GM12878 (cell line): ENCODE measurements at regions not wholly inside any gene's neighbourhood (a gene's known extent, or its start where the extent isn't known, plus 50 kb on each side); places are given as distances from the start of the nearest gene placed in this dataset.

Source experiments
- ATAC-seq: fragments of 200-7000 bp; cut with Tn5 transposase; 3 replicates; pipeline ENCODE4 v1.9.1; 2020; ENCODE audit warnings: mild to moderate bottlenecking, moderate library complexity
- BruUV-seq: library from RNA; stranded (reverse); fragments of 400-500 nt; replicated peaks from 2 replicates; lab custom pipeline; 2021; lab: Mats Ljungman, UMichigan
- CTCF ChIA-PET: fragments of 300-600 bp; sonication (Branson Sonifier 250); formaldehyde crosslinking; extraction: SDS; loops from one replicate; lab custom pipeline; 2021; ENCODE audit warnings: inconsistent platforms; lab: Yijun Ruan, JAX
- POLR2A ChIA-PET: fragments of 350-600 bp; formaldehyde crosslinking; extraction: SDS; loops from one replicate; lab custom pipeline; 2021; ENCODE audit warnings: inconsistent platforms; lab: Charles Lee
- RAD21 ChIA-PET: fragments of 300-600 bp; sonication (Branson Sonifier 250); formaldehyde crosslinking; loops from one replicate; lab custom pipeline; 2023; ENCODE audit warnings: antibody characterized with exemption; ENCODE audit not compliant: unreplicated experiment; lab: Charles Lee
- SMC1A ChIA-PET: fragments of 300-600 bp; sonication (Branson Sonifier 250); formaldehyde crosslinking; loops from one replicate; lab custom pipeline; 2023; ENCODE audit not compliant: unreplicated experiment, uncharacterized antibody; lab: Charles Lee
- DNase-seq: peaks from one replicate; pipeline ENCODE4 v3.0.0-alpha.2; 2011; ENCODE audit warnings: low read depth, low spot score
- FAIRE-seq: peaks from 3 replicates; lab custom pipeline; 2011; peaks lifted over from hg19 to GRCh38; lab: Jason Lieb, UNC
- H2AFZ ChIP-seq: 2 replicates; pipeline ENCODE4 v1.6.0; 2011; ENCODE audit warnings: low read depth, low read length, control low read depth; ENCODE audit not compliant: control insufficient read depth
- H3K27ac ChIP-seq: 2 replicates; pipeline ENCODE4 v1.5.1; 2011; ENCODE audit warnings: control low read depth; ENCODE audit not compliant: control insufficient read depth, insufficient read depth
- H3K27me3 ChIP-seq, 2 experiments: replicated peaks in 1 of 2; 2 replicates each; pipeline versions ENCODE4 v1.6.0 to v1.6.1; 2011; ENCODE audit warnings: low read length in 1 of 2; ENCODE audit not compliant: control insufficient read depth in 2 of 2, insufficient read depth in 2 of 2
- H3K36me3 ChIP-seq, 2 experiments: 2 replicates each; pipeline ENCODE4 v1.5.1; 2011; ENCODE audit warnings: low read length in 1 of 2; ENCODE audit not compliant: control insufficient read depth in 2 of 2, insufficient read depth in 2 of 2
- H3K4me1 ChIP-seq: 2 replicates; pipeline ENCODE4 v1.6.1; 2011; ENCODE audit warnings: mild to moderate bottlenecking, low read length, moderate library complexity, mixed read lengths; ENCODE audit not compliant: control insufficient read depth, insufficient read depth
- H3K4me2 ChIP-seq: 2 replicates; pipeline ENCODE4 v1.6.0; 2011; ENCODE audit warnings: control low read depth; ENCODE audit not compliant: control insufficient read depth, insufficient read depth
- H3K4me3 ChIP-seq: fragments of 200-600 bp; sonication (generic); 2 replicates; pipeline ENCODE4 v1.5.1; 2016
- H3K79me2 ChIP-seq: 2 replicates; pipeline ENCODE4 v1.6.0; 2011; ENCODE audit warnings: low read length; ENCODE audit not compliant: control insufficient read depth, insufficient read depth
- H3K9ac ChIP-seq: 2 replicates; pipeline ENCODE4 v1.8.0; 2011; ENCODE audit warnings: low read length, control low read depth, mixed read lengths; ENCODE audit not compliant: control insufficient read depth, insufficient read depth
- H3K9me3 ChIP-seq: replicated peaks from 3 replicates; pipeline ENCODE4 v1.5.1; 2011; ENCODE audit warnings: mild to moderate bottlenecking, low read length; ENCODE audit not compliant: control insufficient read depth, insufficient read depth
- H4K20me1 ChIP-seq: 2 replicates; pipeline ENCODE4 v1.6.0; 2011; ENCODE audit not compliant: control insufficient read depth, insufficient read depth
- EED ChIP-seq: sonication (generic); IDR thresholded peaks from 2 replicates; pipeline ENCODE4 v1.6.1; 2016; ENCODE audit warnings: antibody characterized with exemption, low read depth
- EZH2 ChIP-seq: IDR thresholded peaks from 2 replicates; pipeline ENCODE4 v1.6.1; 2012; ENCODE audit warnings: low read depth, mild to moderate bottlenecking, control low read depth, inconsistent platforms, low read length, borderline replicate concordance; ENCODE audit not compliant: control insufficient read depth
- RUNX3 ChIP-seq: IDR thresholded peaks from 2 replicates; pipeline ENCODE4 v1.6.1; 2012; ENCODE audit warnings: low read length, inconsistent platforms
- SMC3 ChIP-seq: IDR thresholded peaks from 2 replicates; pipeline ENCODE4 v1.6.1; 2011; ENCODE audit warnings: low read length, improper control_type of control experiment, borderline replicate concordance
- WGBS: methylation state at CpG from one replicate; pipeline ENCODE4 v1.1.6; 2016; ENCODE audit warnings: low lambda C conversion rate; ENCODE audit not compliant: insufficient replicate concordance, insufficient coverage; ENCODE audit errors: missing lambda C conversion rate; 5-methylcytosine and 5-hydroxymethylcytosine counted together
- in situ Hi-C: fragments of 300-500 bp; cut with MboI; formaldehyde crosslinking; loops from 9 replicates; pipeline ENCODE4 v1.14.3; 2018; ENCODE audit warnings: mixed read lengths
- intact Hi-C: fragments of 100-400 bp; cut with micrococcal nuclease; formaldehyde crosslinking; loops from one replicate; pipeline ENCODE4 v1.14.2; 2022; ENCODE audit not compliant: unreplicated experiment
- TF ChIP-seq, protein P1 (sequence below): fragments of 450-650 bp; IDR thresholded peaks from 2 replicates; pipeline ENCODE4 v1.6.1; 2017; ENCODE audit warnings: mild to moderate bottlenecking
- TF ChIP-seq, protein P2 (sequence below): fragments of 450-650 bp; IDR thresholded peaks from 2 replicates; pipeline ENCODE4 v1.6.1; 2016; ENCODE audit warnings: mild to moderate bottlenecking
- TF ChIP-seq, protein P3 (sequence below): IDR thresholded peaks from 2 replicates; pipeline ENCODE4 v1.6.1; 2012; ENCODE audit warnings: improper control_type of control experiment, low read depth, low read length; ENCODE audit not compliant: insufficient replicate concordance
- TF ChIP-seq, protein P4 (sequence below): fragments of 450-650 bp; IDR thresholded peaks from 2 replicates; pipeline ENCODE4 v1.6.1; 2017; ENCODE audit warnings: low read depth, mild to moderate bottlenecking, moderate library complexity
- TF ChIP-seq, protein P5 (sequence below): IDR thresholded peaks from 2 replicates; pipeline ENCODE4 v1.6.1; 2011; ENCODE audit warnings: low read depth, low read length, improper control_type of control experiment, borderline replicate concordance

DNA sequence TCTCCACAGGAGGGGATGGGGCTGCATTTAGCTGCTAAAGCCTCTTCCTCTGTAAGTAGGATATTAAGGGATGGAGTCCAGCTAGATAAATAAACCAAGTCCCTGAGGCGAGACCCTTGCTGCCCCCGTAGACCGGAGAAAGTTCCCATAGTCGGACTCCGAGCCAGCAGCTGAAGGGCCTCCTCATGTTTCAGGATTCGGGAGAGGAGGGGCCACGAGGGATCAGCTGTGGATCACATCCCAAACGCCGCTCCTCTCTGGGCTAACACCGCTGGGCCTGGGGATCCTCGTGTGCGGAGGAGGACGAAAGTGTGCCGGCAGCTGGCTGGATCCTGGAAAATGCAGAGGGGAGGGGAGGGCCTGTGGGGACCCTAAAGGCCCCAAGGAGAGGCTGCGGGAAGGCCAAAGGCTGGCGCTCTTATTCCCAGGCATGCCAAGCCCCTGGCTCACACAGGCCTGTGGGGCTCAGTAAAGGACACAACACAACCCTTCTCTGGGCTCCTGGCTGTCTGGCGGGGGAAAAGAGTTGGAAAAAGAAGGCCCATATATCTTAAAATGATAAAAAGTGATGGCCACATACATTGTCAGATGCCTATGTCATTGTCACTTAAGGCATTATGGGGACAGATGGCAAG lies 82.5 kb upstream of the TMEM72 start:
- CTCF ChIA-PET = no interaction called here
- H3K27me3 ChIP-seq = peaks cover 0 to 2% of the 10 kb centered on the region in 2 experiments; a peak in 1 of 4 replicates
- SMC1A ChIA-PET = no interaction called here
- H3K4me3 ChIP-seq = no peak overlapping the region
- ATAC-seq (no peak), DNase-seq (no peak), FAIRE-seq (no peak)
- no peak overlapping the region for H2AFZ ChIP-seq
- no peaks in the 10 kb centered on the region for H3K9me3 ChIP-seq
- H4K20me1 ChIP-seq = no peaks in the 10 kb centered on the region
- H3K9ac ChIP-seq = no peak overlapping the region
- H3K4me1 ChIP-seq = no peaks in the 10 kb centered on the region
- POLR2A ChIA-PET = no interaction called here
- in situ Hi-C loops (no loop called here), intact Hi-C loops (no loop called here)
- BruUV-seq = no TSS peak
- WGBS = 50% methylated on average over 17 of the region's 17 CpGs
- no peaks in the 10 kb centered on the region for H3K36me3 ChIP-seq
- no peaks in the 10 kb centered on the region for H3K79me2 ChIP-seq
- RAD21 ChIA-PET = no interaction called here
- H3K4me2 ChIP-seq = no peak overlapping the region
- TF ChIP-seq EED (no peak), EZH2 (no peak), SMC3 (no peak), RUNX3 (no peak)
- TF ChIP-seq, protein P1, sequence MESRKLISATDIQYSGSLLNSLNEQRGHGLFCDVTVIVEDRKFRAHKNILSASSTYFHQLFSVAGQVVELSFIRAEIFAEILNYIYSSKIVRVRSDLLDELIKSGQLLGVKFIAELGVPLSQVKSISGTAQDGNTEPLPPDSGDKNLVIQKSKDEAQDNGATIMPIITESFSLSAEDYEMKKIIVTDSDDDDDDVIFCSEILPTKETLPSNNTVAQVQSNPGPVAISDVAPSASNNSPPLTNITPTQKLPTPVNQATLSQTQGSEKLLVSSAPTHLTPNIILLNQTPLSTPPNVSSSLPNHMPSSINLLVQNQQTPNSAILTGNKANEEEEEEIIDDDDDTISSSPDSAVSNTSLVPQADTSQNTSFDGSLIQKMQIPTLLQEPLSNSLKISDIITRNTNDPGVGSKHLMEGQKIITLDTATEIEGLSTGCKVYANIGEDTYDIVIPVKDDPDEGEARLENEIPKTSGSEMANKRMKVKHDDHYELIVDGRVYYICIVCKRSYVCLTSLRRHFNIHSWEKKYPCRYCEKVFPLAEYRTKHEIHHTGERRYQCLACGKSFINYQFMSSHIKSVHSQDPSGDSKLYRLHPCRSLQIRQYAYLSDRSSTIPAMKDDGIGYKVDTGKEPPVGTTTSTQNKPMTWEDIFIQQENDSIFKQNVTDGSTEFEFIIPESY = no peak
- TF ChIP-seq, protein P2, sequence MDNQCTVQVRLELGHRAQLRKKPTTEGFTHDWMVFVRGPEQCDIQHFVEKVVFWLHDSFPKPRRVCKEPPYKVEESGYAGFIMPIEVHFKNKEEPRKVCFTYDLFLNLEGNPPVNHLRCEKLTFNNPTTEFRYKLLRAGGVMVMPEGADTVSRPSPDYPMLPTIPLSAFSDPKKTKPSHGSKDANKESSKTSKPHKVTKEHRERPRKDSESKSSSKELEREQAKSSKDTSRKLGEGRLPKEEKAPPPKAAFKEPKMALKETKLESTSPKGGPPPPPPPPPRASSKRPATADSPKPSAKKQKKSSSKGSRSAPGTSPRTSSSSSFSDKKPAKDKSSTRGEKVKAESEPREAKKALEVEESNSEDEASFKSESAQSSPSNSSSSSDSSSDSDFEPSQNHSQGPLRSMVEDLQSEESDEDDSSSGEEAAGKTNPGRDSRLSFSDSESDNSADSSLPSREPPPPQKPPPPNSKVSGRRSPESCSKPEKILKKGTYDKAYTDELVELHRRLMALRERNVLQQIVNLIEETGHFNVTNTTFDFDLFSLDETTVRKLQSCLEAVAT = no peak
- TF ChIP-seq, protein P3, sequence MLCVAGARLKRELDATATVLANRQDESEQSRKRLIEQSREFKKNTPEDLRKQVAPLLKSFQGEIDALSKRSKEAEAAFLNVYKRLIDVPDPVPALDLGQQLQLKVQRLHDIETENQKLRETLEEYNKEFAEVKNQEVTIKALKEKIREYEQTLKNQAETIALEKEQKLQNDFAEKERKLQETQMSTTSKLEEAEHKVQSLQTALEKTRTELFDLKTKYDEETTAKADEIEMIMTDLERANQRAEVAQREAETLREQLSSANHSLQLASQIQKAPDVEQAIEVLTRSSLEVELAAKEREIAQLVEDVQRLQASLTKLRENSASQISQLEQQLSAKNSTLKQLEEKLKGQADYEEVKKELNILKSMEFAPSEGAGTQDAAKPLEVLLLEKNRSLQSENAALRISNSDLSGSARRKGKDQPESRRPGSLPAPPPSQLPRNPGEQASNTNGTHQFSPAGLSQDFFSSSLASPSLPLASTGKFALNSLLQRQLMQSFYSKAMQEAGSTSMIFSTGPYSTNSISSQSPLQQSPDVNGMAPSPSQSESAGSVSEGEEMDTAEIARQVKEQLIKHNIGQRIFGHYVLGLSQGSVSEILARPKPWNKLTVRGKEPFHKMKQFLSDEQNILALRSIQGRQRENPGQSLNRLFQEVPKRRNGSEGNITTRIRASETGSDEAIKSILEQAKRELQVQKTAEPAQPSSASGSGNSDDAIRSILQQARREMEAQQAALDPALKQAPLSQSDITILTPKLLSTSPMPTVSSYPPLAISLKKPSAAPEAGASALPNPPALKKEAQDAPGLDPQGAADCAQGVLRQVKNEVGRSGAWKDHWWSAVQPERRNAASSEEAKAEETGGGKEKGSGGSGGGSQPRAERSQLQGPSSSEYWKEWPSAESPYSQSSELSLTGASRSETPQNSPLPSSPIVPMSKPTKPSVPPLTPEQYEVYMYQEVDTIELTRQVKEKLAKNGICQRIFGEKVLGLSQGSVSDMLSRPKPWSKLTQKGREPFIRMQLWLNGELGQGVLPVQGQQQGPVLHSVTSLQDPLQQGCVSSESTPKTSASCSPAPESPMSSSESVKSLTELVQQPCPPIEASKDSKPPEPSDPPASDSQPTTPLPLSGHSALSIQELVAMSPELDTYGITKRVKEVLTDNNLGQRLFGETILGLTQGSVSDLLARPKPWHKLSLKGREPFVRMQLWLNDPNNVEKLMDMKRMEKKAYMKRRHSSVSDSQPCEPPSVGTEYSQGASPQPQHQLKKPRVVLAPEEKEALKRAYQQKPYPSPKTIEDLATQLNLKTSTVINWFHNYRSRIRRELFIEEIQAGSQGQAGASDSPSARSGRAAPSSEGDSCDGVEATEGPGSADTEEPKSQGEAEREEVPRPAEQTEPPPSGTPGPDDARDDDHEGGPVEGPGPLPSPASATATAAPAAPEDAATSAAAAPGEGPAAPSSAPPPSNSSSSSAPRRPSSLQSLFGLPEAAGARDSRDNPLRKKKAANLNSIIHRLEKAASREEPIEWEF = no peak
- TF ChIP-seq, protein P4, sequence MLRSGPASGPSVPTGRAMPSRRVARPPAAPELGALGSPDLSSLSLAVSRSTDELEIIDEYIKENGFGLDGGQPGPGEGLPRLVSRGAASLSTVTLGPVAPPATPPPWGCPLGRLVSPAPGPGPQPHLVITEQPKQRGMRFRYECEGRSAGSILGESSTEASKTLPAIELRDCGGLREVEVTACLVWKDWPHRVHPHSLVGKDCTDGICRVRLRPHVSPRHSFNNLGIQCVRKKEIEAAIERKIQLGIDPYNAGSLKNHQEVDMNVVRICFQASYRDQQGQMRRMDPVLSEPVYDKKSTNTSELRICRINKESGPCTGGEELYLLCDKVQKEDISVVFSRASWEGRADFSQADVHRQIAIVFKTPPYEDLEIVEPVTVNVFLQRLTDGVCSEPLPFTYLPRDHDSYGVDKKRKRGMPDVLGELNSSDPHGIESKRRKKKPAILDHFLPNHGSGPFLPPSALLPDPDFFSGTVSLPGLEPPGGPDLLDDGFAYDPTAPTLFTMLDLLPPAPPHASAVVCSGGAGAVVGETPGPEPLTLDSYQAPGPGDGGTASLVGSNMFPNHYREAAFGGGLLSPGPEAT = no peak
- TF ChIP-seq, protein P5, sequence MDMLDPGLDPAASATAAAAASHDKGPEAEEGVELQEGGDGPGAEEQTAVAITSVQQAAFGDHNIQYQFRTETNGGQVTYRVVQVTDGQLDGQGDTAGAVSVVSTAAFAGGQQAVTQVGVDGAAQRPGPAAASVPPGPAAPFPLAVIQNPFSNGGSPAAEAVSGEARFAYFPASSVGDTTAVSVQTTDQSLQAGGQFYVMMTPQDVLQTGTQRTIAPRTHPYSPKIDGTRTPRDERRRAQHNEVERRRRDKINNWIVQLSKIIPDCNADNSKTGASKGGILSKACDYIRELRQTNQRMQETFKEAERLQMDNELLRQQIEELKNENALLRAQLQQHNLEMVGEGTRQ = no peak
- H3K27ac ChIP-seq = no peak overlapping the region
